ENCODE measurements at regions not wholly inside any gene's neighbourhood (a gene's known extent, or its start where the extent isn't known, plus 50 kb on each side); places are given as distances from the start of the nearest gene placed in this dataset.

- Histone ChIP-seq H3F3A (ENCODE audit: insufficient read depth, low read length, poor library complexity, severe bottlenecking) (no peaks in the 10 kb centered on the region), H2AFZ (ENCODE audit: low read depth, low read length) (no peak overlapping the region), H3K27me3 (ENCODE audit: insufficient read depth, low read depth, low read length) (no peaks in the 10 kb centered on the region), H3K9me3 (ENCODE audit: low read length) (no peaks in the 10 kb centered on the region), H3K27ac (ENCODE audit: low read length) (no peak overlapping the region), H4K20me1 (ENCODE audit: insufficient read depth) (no peaks in the 10 kb centered on the region), H3K9ac (ENCODE audit: low read length) (no peak overlapping the region), H3K36me3 (ENCODE audit: insufficient read depth, low read length) (no peaks in the 10 kb centered on the region), H3K79me2 (replicated peaks; ENCODE audit: insufficient read depth, low read length) (no peaks in the 10 kb centered on the region), H3K4me3 (ENCODE audit: low read length) (no peak overlapping the region), H3K4me2 (ENCODE audit: low read length) (no peak overlapping the region), H3K9me2 (ENCODE audit: insufficient read depth, low read length) (no peaks in the 10 kb centered on the region)
- TF ChIP-seq RAD21 (conservative IDR thresholded peaks at IDR 0.05), result no peak
- no peak for TF ChIP-seq MXI1 (conservative IDR thresholded peaks at IDR 0.05; ENCODE audit: poor library complexity, severe bottlenecking)
- TF ChIP-seq REST (IDR thresholded peaks at IDR 0.05; ENCODE audit: borderline replicate concordance), result no peak
- no peak for TF ChIP-seq EZH2 (IDR thresholded peaks at IDR 0.05; ENCODE audit: borderline replicate concordance, insufficient read depth, low read length, poor library complexity, severe bottlenecking)
- no peak for TF ChIP-seq SMC3 (conservative IDR thresholded peaks at IDR 0.05; ENCODE audit: poor library complexity)
- no peak for TF ChIP-seq TAF1 (IDR thresholded peaks at IDR 0.05; ENCODE audit: low read depth)
- TF ChIP-seq EP300 (conservative IDR thresholded peaks at IDR 0.05; ENCODE audit: poor library complexity, severe bottlenecking), result no peak
- no peak for TF ChIP-seq CTCF (IDR thresholded peaks at IDR 0.05; ENCODE audit: poor library complexity, severe bottlenecking)
- TF ChIP-seq POLR2AphosphoS5 (IDR thresholded peaks at IDR 0.05), result no peak
These were observed 135.8 kb upstream of the FGGY start for GRCh38 chr1:59161136-59161535.

- Histone ChIP-seq H3K9me3 (ENCODE audit: low read length) (no peaks in the 10 kb centered on the region), H2AFZ (ENCODE audit: low read depth, low read length) (no peak overlapping the region), H3K27ac (ENCODE audit: low read length) (no peak overlapping the region), H3K9ac (ENCODE audit: low read length) (no peak overlapping the region), H3K79me2 (replicated peaks; ENCODE audit: insufficient read depth, low read length) (no peaks in the 10 kb centered on the region), H3F3A (ENCODE audit: insufficient read depth, low read length, poor library complexity, severe bottlenecking) (no peaks in the 10 kb centered on the region), H4K20me1 (ENCODE audit: insufficient read depth) (no peaks in the 10 kb centered on the region), H3K27me3 (ENCODE audit: insufficient read depth, low read depth, low read length) (no peaks in the 10 kb centered on the region), H3K9me2 (ENCODE audit: insufficient read depth, low read length) (no peaks in the 10 kb centered on the region), H3K4me2 (ENCODE audit: low read length) (no peak overlapping the region), H3K4me3 (ENCODE audit: low read length) (no peak overlapping the region), H3K36me3 (ENCODE audit: insufficient read depth, low read length) (no peaks in the 10 kb centered on the region)
- TF ChIP-seq TAF1 (IDR thresholded peaks at IDR 0.05; ENCODE audit: low read depth), result no peak
- no peak for TF ChIP-seq SMC3 (conservative IDR thresholded peaks at IDR 0.05; ENCODE audit: poor library complexity)
- no peak for TF ChIP-seq EP300 (conservative IDR thresholded peaks at IDR 0.05; ENCODE audit: poor library complexity, severe bottlenecking)
- TF ChIP-seq REST (IDR thresholded peaks at IDR 0.05; ENCODE audit: borderline replicate concordance), result no peak
- TF ChIP-seq MXI1 (conservative IDR thresholded peaks at IDR 0.05; ENCODE audit: poor library complexity, severe bottlenecking), result no peak
- TF ChIP-seq POLR2AphosphoS5 (IDR thresholded peaks at IDR 0.05), result no peak
- no peak for TF ChIP-seq RAD21 (conservative IDR thresholded peaks at IDR 0.05)
- no peak for TF ChIP-seq CTCF (IDR thresholded peaks at IDR 0.05; ENCODE audit: poor library complexity, severe bottlenecking)
- TF ChIP-seq EZH2 (IDR thresholded peaks at IDR 0.05; ENCODE audit: borderline replicate concordance, insufficient read depth, low read length, poor library complexity, severe bottlenecking), result no peak
These were observed 134.2 kb upstream of the FGGY start for GRCh38 chr1:59162665-59163064.
